HG03064 (cell line): ENCODE measurements at regions not wholly inside any gene's neighbourhood (a gene's known extent, or its start where the extent isn't known, plus 50 kb on each side); places are given as distances from the start of the nearest gene placed in this dataset.
"Not testable (repeated sequence)": the region's sequence is repeated elsewhere in the genome, so short reads cannot be mapped to it uniquely, and the experiment has no call there.

Experiments
- ATAC-seq: cut with Tn5 transposase; IDR thresholded peaks from one replicate; pipeline ENCODE4 v1.9.1; 2021; ENCODE audit warnings: low read depth; ENCODE audit not compliant: unreplicated experiment

DNA sequence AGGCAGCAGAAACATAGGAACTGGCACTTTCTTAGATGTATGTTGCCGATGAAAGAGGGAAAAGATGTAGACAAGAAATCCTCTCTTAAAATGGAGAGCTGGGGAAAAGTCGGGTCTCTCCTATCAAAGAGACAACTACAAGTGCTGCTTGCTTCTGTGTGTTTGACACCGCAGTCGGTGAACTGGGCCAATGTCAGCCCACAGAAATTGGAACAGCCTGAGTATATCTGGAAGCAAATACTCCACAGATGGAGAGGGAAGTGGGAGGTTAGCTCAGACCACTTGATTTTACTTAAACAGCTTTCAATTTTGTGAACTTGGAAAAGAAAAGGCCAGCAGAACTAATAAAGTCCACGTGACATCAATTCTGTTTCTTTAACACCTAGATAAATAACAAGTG lies 230.9 kb upstream of the FAT1 start:
- no peak for ATAC-seq

DNA sequence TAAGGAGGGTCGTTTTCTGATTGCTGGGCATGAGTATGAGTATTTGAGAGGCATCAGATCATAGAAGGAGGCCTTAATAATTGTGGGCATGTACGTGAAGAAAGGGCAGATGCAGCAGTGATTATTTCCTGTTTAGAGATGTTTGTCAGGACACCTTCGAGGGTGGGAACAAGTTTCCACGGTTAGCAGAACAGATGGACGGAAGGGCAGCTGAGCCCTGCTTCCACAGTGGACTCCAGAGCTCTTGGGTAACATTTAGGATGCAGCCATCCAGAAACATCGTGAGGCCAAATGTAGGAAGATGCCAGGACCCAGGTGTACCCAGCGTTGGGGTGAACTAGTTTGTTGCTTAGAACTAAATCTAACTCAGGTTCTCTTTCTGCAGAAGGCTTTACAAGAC lies 231.3 kb upstream of the FAT1 start:
- no peak for ATAC-seq

DNA sequence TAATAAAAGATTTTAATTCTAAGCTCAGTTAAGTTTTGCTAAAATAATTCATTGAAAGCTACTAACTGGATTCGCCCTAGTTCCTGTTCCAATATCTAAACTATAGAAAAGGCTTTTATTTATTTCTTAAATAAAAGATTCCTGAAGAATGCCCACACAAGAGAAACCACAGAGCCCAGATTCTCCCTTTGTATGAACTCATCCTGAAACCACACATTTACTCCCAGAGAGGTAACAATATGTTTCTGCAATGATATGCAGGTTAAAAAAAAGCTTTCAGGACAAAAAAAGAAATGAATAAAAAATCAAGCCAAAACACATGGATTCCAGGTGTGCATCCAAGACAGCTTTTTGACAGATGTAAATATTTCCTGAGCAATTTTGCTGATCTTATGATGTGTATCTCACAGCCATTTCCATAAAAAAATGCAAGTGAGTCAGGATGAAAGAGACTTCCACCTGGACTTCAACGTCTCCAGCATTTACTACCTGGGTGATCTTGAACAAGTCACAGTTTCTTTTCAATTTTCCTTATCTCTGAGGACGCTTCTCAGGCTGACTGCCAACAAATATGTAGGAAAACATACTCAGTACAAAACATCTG lies 234.4 kb upstream of the FAT1 start:
- no peak for ATAC-seq

DNA sequence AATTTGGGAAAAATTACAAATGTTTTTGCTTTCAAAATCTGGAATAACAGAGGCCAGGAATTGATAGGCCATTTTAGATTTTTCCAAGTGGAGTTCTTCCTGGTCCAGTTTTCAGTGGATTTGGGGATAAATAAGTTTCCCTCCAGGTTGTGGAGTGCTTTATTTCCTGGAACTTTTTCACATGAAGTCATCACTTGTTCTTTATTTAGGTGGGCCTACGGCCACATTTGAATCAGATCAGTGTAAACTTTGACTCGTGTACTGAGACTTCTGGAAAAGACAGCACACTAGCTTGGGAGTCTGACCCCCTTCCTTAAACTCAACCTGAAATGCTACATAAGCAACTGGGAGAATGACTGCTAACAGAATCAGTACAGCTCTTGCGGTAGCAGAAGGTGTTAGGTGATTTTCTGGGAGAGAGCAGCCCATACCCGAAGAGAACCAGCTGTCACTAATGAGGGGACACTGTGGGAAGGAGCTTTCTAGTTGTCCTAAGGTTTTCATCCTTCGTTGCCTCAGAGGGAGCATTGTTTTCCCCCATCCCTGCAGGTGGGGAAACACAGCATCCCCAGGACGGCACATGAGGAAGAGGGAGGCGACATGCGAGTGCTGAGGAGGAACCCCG lies 235.2 kb upstream of the FAT1 start:
- ATAC-seq, result no peak

DNA sequence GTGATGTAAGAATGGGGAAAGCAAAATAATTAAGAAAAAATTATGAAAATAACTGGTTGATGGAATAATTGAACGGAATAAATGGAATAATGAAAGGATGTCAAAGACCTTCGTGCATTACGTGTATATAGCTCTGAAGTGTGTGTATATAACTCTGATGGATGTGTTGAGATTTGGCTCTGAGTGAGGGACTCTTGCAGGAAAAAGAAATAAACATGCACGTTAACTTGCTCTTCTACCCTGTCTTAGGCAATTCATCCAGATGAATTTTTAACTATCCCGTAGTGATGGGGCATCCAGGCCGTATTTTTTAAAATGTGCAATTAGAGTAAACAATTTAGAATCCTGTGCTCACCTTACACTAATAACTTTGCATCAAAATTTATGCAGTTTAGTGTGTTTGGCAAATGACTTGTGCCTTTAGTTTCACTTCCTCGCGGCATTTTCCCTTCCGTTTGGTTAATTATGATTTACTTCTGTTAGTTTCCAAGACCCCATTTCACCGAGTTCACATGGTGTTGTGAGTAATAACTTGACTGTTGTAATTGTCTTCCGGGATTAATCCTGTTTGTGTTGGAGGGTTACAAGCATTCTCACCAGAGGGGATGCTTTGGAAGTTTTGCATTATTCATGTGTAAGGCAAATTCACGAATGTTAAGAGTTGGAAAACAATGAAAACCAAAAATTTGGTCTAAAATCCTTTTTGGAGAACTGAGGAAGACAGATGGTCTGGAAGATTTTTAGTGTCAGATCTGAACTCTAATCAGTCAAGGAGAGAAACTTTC lies 256.5 kb upstream of the FAT1 start:
- no peak for ATAC-seq

DNA sequence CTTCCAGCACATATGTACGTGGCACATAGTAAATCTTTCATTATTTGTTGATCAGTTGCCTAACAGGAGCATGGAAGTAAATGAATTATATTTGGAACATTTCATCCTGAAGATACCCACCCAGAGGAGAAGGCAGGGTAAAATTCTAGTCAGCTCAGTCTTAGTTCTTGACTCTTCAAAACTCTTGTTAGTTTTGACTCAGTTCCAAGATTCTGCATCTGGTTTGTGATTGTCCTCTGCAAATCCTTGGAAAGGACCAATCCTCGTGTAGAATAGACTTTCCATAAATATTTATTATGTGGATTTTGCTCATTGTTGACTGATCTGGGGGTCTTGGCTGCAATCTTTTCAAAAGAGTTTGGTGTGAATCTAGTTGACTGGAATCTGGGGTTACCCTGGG lies 257.5 kb upstream of the FAT1 start:
- no peak for ATAC-seq

DNA sequence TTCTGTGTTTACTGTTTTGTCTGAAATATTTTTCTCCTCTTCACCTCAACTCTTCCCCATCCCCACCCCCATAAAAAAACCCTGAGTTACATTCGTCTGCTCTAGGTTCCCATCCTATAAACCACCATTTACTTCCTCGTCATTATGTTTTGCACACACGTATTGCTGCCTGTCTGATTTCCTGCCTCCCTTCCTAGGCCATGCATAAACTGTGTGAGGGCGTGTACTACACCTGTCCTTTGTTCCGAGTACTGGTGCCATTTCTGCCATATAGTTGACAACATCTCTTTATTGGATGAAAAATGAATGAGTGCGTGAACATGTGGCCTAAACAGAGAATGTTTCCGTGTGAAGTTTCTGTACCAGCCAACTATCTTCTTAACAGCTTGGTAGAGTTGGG lies 258.5 kb upstream of the FAT1 start:
- ATAC-seq, result no peak

DNA sequence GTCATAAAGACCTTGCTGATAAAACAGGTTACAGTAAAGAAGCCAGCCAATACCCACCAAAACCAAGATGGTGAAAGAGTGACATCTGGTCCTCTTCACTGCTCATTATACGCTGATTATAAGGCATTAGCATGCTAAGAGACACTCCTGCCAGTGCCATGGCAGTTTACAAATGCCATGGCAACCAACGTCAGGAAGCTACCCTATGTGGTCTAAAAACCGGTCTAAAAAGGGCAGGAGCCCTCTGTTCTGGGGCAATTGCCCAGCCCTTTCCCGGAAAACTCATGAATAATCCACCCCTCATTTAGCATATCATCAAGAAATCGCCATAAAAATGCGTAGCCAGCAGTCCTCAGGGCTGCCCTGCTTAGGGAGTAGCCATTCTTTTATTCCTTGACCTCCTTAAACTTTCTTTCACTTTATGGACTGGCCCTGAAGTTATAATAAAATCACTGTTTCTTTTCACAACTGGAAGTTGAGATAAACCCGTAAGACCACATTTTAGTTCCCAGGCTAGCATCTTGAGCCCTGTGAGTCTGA lies 260.5 kb upstream of the FAT1 start:
- ATAC-seq, result no peak

DNA sequence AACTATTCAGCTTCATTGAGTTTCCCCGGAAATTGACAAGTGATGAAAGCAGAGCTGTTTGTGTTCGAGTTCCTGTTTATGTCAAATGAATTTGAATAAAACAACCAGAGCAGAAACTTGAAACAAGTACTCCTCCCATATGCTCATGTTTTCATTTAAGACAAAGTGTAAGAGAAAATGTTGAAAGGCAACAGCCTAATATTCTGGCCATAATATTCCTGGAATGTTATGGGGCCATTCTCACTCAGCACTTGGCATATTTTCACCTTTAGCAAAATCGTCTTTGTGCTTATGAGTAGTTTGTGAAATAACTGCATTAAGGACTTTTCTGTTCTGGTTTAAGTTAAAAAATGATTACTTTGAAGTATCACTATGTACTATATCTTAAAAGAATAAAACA lies 276.0 kb upstream of the FAT1 start:
- ATAC-seq, result no peak

DNA sequence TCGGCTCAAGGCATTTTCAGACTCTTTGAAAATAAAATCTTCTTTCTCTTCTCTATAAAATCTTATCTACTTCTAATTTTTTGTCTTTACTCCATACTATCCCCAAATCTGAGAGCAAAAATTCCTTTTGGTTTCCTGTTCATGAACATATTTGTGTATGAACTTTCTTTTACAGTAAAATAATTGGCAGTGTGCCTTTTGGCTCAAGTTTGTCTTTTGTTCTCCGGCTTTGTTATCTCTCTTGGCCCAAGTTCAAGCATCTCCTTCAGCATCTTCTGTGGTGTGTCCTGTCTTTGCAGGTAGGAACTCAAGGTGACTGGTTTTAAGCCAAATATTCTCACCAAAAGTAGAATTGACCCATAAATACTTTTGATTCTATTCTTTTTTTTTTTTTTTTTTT lies 276.6 kb upstream of the FAT1 start:
- no peak for ATAC-seq

DNA sequence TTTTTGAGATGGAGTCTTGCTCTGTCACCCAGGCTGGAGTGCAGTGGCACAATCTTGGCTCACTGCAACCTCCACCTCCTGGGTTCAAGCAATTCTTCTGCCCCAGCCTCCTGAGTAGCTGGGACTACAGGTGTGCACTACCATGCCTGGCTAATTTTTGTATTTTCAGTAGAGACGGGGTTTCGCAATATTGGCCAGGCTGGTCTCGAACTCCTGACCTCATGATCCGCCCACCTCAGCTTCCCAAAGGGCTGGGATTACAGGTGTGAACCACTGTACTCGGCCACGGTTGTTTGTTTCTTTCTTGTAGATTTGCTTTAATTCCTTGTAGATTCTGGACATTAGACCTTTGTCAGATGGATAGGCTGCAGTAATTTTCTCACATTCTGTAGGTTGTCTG lies 278.5 kb upstream of the FAT1 start:
- not testable (repeated sequence) for ATAC-seq

DNA sequence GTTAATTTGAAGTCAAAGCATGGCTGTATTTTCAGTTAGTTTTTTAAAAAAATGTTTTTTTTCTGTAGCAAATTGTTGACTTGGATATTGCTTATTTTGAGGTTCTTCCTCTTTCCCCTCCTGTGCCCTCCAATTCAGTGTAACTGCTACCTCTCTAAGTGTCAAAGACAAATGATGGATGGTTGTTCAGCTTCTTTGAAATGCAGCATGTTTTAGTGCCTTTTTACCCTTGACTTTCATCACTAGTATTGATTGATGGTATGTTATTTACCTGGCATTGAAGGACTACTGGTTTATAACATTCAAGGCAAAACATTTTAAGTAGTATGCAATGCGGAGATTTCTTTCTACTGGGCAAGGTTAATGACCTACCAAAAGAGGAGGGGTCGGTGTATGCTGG lies 281.0 kb upstream of the FAT1 start:
- no peak for ATAC-seq

DNA sequence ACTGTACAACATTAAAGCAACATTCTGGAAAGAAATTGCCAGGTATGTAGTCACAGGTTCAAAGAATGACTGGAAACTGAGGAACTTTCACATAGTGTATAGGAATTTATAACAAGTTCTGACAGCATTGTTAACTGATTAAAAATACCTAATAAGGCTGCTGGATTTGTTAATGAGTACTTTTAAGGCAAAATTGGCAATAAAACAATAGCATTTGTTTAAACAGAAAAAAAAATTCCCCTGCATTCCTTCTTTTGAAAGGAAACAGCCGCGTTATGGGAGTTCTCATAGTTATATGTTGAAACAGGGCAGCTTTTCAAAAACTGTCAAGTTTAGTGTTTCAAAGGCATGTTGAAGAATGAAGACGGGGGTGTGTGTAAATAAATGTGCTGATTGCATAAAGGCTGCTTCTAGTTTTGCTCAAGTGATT lies 282.5 kb upstream of the FAT1 start:
- no peak for ATAC-seq

DNA sequence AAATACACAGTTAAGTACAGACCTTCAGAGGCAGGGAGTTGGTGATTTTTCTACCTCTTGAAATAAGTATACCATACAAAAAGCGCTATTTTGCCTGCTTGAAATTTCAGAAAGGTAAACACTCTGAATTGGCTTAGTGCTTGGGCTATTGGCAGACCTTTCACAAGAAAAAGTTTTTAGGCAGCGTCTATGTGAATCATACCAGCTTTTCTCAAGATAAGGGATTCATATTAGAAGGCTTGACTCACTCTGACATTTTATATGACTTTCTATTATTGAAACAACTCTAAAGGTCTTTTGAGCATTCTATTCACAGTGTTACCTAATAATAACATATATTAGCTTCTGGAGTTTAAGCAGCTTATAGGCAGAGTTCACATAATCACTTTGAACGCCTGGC lies 286.4 kb upstream of the FAT1 start:
- no peak for ATAC-seq

DNA sequence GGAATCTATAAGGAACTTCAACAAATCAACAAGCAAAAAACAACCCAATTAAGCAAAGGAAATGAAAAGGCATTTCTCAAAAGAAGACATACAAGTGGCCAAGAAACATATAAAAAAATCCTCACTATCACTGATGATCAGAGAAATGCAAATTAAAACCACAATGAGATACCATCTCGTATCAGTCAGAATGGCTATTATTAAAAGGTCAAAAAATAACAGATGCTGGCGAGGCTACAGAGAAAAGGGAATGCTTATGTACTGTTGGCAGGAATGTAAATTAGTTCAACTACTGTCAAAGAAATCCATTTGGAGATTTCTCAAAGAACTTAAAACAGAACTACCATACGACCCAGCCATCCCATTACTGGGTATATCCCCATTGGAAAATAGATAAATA lies 292.4 kb upstream of the FAT1 start:
- no peak for ATAC-seq

DNA sequence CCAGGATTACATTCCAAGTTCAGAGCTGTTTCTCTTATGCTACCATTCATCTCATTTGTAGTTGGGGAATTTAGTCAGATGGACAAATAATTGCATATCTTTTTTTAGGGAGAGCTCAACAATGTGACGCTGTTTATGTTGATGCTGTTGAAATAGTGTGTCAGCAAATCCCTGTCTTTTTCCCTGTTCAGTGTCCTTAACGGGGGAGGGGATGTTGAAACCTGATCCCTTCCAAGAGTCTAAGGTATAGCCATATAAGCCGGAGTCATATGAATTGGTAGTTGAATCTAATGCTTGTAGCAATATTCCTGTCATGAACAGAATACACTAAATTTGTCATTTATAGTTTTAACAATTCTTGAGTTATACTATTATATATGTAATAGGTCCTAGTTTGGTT lies 293.5 kb upstream of the FAT1 start:
- ATAC-seq, result no peak

DNA sequence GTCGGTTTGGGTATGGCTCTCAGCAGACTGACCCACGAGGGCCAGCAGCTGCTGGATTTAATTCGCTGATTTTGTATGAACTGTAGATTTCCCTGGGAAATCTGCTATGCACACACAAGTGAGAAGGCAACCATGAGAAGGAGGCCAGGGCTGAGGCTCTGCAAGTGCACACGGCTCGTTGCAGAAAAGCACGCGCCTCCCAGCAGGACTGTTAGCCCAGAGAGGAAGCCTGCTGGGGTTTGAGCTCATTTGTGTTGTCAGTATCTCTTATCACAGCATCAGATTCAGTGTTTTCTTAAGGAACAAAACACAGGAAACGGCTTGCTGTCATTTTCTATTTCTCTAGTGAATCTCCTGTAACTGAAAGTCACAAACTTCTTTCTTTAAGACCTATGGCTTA lies 296.2 kb upstream of the FAT1 start:
- ATAC-seq, result no peak

DNA sequence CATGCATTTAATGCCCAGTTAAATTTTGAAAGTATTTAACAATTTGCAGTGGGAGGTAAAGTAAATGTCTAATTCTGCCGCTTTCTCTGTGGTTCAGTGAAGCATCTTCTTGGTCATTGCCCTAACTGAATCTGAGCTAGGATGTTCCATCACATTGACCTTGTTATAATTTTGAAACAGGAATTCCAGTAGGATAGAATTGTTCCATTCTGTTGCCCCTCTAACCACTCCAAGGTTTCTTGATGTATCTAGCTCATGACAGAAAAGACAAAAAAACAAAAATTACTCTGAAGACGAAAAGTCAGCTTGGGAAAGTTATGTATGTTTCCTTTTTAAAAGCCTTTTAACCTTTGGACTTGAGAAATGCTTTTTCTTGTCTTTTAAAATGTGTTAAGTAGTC lies 297.0 kb upstream of the FAT1 start:
- ATAC-seq, result no peak

DNA sequence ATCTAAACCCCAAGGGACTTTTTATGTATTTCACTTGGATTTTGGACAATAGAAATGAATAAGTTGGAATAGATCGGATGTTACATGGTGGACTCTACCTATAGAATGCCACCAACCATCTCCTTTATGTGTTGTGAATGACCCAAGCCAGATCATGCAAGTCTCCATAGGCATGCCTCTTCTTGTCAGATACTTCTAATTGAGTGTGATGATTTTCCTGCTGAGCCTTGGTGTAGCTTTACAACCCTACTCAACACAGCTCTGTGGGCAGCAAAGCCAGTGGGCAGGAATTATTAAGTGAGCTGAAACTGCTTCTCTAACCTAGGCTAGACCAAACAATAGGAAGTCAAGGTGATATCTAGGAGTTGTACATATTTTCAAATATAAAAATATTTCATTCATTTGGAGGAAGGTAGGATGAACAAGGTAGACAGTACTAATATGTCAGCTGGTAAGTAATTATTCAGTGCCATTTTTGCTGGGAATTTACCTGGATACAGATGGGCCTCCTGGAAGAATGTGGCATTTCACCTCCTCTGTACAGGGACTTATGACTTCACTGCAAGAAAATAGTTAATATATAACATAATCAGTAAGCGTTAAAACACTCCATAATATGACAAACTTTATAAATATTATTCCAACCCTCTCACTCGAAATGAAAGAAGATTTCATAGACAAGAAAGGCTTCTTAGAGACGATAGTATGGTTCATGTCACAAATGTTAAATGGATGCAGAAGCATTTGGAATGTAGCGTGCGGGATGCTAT lies 298.0 kb upstream of the FAT1 start:
- no peak for ATAC-seq

DNA sequence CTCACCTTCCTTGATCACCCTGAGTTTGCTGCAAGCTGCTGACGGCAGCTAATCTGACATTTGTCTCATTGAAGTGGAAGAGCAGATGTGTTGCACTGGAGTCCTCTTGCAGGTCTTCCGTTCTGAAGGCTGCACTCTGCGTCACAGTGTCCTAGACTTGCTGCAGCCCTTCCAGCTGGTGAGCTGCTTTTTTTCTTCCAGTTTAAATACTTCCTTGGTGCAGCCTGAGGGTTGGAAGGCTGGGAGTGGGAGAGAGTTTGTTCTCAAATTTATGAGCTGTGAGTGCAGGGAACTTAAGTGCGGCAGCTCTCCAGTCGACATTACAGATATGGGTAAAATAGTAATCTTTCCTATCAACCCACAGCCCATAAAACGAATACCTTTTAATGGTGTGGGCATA lies 303.6 kb upstream of the FAT1 start:
- ATAC-seq, result no peak

DNA sequence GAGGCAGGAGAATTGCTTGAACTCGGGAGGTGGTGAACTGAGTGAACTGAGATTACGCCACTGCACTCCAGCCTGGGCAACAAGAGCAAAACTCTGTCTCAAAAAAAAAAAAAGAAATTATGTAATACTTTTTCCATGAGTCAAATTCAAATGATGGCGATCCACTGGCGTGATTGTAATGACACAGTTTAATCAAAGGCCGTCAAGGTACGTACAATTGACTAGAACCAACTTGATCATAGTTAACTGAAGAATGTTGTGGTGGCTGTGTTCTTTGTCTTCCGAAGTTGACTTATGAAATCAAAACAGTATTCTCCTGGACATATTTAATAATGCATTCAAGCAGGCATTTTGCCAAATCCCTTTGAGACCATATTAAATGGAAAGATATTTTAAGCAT lies 318.6 kb upstream of the FAT1 start:
- no peak for ATAC-seq
